ENCODE measurements at regions not wholly inside any gene's neighbourhood (a gene's known extent, or its start where the extent isn't known, plus 50 kb on each side); places are given as distances from the start of the nearest gene placed in this dataset.

DNA sequence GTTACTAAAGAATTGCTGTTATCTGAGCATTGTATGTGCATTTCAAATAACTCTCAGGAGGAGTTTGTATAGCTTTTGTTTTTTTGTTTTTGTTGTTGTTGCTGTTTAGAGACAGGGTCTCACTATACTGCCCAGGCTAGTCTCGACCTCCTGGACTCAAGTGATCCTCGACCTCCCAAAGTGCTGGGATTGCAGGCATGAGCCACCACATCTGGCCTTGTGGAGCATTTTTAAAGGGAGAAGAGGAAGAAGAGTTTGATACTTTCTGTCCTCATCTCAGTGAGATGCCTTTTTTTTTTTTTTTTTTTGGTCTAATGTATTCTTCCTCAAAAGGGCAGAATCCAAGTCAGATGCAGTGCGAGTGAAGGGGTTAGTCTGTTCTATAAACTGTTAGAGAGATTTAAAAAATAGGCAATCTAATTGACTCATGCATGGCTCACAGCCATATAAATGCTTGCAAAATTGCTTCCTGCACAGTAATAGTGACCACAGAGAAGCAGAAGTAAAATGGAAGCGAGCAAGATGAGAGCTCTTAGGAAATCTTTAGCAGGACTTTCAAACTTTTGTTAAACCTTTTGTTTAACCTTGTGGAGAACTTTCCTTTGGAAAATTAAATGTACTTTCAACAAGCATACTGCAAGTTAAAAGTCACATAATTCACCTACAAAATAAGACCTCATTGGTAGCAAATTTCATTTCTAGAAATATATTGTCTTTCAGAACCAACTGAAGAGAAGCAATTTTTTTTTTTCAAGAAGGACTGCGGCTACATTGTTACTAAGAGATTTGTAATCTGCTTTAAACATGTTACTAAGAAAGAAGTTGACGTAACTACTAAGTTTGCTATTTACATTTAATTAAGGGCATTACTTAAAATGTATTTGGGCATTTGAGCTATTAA is 52.3 kb upstream of the ROCK1 start:
- TF ChIP-seq CTCF (conservative IDR thresholded peaks at IDR 0.05): no peak
- TF ChIP-seq ZFX (IDR thresholded peaks at IDR 0.05): no peak

Measured in C4-2B (cell line).